NCI-H2227 (cell line): ENCODE measurements at regions not wholly inside any gene's neighbourhood (a gene's known extent, or its start where the extent isn't known, plus 50 kb on each side); places are given as distances from the start of the nearest gene placed in this dataset.

Experiments used
- DNase-seq: peaks from one replicate; lab custom pipeline; 2025; ENCODE audit not compliant: unreplicated experiment; lab: John Stamatoyannopoulos, UW

- DNase-seq, result no peak
These were observed 64.9 kb upstream of the BARHL2 start for GRCh38 chr1:90782046-90782445.

GRCh38 chr1:90781534-90781933, 64.4 kb upstream of the BARHL2 start:
- no peak for DNase-seq

DNA sequence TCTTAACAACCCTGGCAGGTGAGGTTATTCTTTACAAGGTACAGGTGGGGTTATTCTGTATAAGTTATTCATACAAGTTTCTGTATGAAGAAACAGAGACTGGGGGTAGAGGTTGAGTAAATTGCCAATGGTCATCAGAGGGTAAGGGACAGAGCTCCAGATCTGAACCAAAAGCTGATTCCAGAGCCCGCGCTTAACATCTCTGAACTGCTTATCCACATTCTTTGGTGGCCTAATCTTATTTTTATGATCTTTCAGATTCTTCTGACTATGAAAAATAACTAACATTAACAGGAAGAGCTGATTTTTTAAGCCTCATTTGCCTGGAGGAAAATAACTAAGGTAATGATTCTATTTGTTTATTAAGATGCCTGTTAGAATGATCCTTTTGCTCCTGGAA, 63.9 kb upstream of the BARHL2 start:
- no peak for DNase-seq

DNA sequence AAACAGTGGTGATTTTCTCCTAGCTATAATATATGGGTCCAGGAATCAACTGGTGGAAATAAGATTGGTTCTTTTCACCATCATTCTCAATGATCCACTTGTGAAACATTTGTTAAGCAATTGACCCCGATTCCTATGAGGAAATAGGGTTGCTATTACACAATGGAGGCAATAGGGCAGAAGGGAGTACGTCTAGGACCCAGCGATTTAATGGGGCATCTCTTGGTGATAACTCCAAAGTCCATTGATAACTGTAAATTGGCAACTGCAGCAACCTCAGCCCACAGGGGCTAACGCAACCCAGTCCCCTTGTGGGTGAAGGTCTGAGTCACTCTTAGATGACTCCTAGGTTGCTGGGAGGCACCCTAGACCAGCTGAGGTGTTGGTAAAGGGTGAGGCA, 62.5 kb upstream of the BARHL2 start:
- no peak for DNase-seq

GRCh38 chr1:90778486-90778885, 61.4 kb upstream of the BARHL2 start:
- DNase-seq, result no peak

DNA sequence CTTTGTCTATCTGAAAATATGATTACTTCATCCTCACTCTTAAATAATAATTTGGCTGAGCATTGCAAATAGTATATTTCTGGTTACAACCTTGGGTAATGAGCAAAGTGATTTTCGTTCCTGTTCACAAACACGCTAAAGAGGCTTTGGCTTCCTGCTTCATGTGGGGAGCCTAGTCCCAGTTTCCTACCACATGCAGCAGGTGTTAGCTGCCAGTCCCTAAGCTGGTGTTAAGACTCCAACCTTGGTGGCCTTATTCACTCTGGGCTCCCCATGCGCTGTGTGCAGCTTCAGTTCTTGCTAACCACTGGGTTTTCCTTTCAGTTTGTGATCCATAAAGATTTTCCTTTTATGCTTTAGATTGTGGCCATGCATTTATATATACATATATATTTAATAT, 56.7 kb upstream of the BARHL2 start:
- DNase-seq, result no peak

DNA sequence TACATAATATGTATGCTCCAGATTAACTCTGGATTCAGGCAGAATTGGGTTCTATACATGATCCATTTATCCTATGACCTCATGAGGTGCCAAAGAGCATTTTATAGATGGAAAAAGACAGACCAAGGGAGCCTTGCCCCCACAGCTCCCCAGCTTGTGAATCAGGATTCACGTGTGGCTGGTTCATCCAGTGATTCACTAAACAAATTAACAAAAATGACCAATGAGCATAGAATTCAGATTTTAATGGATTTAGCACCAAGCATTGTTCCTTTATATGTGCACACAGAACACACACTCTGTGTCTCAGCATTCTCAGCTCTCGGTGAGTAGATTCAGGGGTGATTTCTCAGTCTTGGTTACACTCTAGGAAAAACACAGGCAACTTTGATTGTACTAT, 51.7 kb upstream of the BARHL2 start:
- DNase-seq, result no peak

- DNase-seq, result no peak
These were observed 51.0 kb upstream of the BARHL2 start for GRCh38 chr1:90768098-90768497.
